Fibroblast of villous mesenchyme (primary cell): ENCODE measurements at regions not wholly inside any gene's neighbourhood (a gene's known extent, or its start where the extent isn't known, plus 50 kb on each side); places are given as distances from the start of the nearest gene placed in this dataset.

ENCODE experiments used
- DNase-seq: peaks from one replicate; pipeline ENCODE4 v3.0.0-alpha.2; 2010; ENCODE audit warnings: low read depth
- H3K4me3 ChIP-seq: 2 replicates; pipeline ENCODE4 v1.5.1; 2011; ENCODE audit warnings: low read depth, mild to moderate bottlenecking, low read length
- CTCF ChIP-seq: IDR thresholded peaks from 2 replicates; pipeline ENCODE4 v1.5.1; 2012; ENCODE audit warnings: low read depth, mild to moderate bottlenecking, low read length; ENCODE audit not compliant: insufficient read depth

- TF ChIP-seq CTCF: no peak
- no peak overlapping the region for H3K4me3 ChIP-seq
- no peak for DNase-seq
These were observed 532.2 kb upstream of the TUSC1 start for GRCh38 chr9:26210338-26210851.

GRCh38 chr9:26205261-26205660, 527.0 kb upstream of the TUSC1 start:
- H3K4me3 ChIP-seq: no peak overlapping the region
- no peak for DNase-seq
- TF ChIP-seq CTCF: no peak

GRCh38 chr9:26193237-26193636, 515.0 kb upstream of the TUSC1 start:
- TF ChIP-seq CTCF: no peak
- H3K4me3 ChIP-seq: no peak overlapping the region
- no peak for DNase-seq

- no peak overlapping the region for H3K4me3 ChIP-seq
- no peak for TF ChIP-seq CTCF
- no peak for DNase-seq
These were observed 513.5 kb upstream of the TUSC1 start for GRCh38 chr9:26191711-26192110.

- DNase-seq: peak; percentile 2
- H3K4me3 ChIP-seq: no peak overlapping the region
- no peak for TF ChIP-seq CTCF
These were observed 503.6 kb upstream of the TUSC1 start for GRCh38 chr9:26181836-26182235.

- H3K4me3 ChIP-seq: no peak overlapping the region
- TF ChIP-seq CTCF: no peak
- DNase-seq: no peak
These were observed 498.4 kb upstream of the TUSC1 start for GRCh38 chr9:26176628-26177027.

- TF ChIP-seq CTCF: no peak
- DNase-seq: peak; percentile 10
- H3K4me3 ChIP-seq: no peak overlapping the region
These were observed 497.0 kb upstream of the TUSC1 start for GRCh38 chr9:26175264-26175663.
